ENCODE measurements at regions not wholly inside any gene's neighbourhood (a gene's known extent, or its start where the extent isn't known, plus 50 kb on each side); places are given as distances from the start of the nearest gene placed in this dataset.

DNA sequence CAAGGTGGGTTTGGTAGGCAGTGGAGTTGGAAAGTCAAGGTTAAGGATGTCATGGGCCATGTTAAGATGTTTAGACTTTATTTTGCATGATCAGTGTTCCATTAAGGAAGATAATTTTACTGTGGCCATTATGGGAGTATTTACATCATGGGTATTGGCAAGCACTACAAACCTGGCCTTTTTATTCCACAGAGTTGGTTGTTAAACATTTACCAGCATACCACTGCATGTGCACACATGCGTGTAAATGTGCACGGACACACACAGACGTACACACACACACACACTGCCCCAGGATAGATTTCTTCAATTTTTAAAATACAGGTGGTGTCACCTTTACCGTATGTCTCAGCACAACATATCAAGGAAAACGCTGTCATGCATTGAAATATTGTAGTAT is 51.4 kb upstream of the ITGA6 start:
- TF ChIP-seq YY1 (IDR thresholded peaks at IDR 0.05; ENCODE audit: insufficient read depth, insufficient read length) (no peak), SUZ12 (IDR thresholded peaks at IDR 0.05; ENCODE audit: extremely low read depth, insufficient read depth, insufficient read length) (no peak), ZNF274 (IDR thresholded peaks at IDR 0.05; ENCODE audit: low read depth, low read length) (no peak)

All from NT2/D1 (cell line).